ENCODE measurements at regions not wholly inside any gene's neighbourhood (a gene's known extent, or its start where the extent isn't known, plus 50 kb on each side); places are given as distances from the start of the nearest gene placed in this dataset.

DNA sequence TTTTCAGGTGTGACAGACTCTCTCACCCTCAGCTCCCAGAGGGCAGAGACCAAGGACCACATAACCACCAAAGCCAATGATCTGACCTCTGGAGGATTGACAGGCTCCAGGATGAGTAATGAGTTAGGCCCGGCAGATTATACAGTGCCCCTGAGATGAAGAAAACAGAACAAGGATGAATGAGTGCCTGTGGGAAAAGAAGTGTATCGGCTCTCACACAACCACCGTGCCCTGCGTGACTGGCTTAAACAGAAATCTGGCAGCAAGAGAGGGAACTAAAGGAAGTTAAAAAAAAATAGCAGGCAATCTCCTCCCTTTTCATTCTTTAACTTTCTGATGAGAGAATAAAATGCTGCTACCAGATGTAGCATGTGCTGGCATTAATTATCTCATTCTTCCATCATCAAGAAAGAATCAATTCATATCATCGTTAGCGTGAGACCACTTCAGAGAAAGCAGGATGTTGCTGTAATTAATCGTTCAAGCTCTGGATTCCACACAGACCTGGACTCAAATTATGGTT lies 227.5 kb upstream of the COL8A1 start:
- Histone ChIP-seq H3K36me3 (no peaks in the 10 kb centered on the region), H3K27me3 (ENCODE audit: low read depth) (no peaks in the 10 kb centered on the region), H3K4me3 (no peak overlapping the region), H3K27ac (replicated peaks) (no peak overlapping the region), H3K4me1 (no peaks in the 10 kb centered on the region), H3K9me3 (replicated peaks) (no peaks in the 10 kb centered on the region)
- TF ChIP-seq, protein P1, sequence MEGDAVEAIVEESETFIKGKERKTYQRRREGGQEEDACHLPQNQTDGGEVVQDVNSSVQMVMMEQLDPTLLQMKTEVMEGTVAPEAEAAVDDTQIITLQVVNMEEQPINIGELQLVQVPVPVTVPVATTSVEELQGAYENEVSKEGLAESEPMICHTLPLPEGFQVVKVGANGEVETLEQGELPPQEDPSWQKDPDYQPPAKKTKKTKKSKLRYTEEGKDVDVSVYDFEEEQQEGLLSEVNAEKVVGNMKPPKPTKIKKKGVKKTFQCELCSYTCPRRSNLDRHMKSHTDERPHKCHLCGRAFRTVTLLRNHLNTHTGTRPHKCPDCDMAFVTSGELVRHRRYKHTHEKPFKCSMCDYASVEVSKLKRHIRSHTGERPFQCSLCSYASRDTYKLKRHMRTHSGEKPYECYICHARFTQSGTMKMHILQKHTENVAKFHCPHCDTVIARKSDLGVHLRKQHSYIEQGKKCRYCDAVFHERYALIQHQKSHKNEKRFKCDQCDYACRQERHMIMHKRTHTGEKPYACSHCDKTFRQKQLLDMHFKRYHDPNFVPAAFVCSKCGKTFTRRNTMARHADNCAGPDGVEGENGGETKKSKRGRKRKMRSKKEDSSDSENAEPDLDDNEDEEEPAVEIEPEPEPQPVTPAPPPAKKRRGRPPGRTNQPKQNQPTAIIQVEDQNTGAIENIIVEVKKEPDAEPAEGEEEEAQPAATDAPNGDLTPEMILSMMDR (IDR thresholded peaks at IDR 0.05; ENCODE audit: borderline replicate concordance), result no peak
- DNase-seq, result no peak
- intact Hi-C loops (cut with micrococcal nuclease), result no loop called here

DNA sequence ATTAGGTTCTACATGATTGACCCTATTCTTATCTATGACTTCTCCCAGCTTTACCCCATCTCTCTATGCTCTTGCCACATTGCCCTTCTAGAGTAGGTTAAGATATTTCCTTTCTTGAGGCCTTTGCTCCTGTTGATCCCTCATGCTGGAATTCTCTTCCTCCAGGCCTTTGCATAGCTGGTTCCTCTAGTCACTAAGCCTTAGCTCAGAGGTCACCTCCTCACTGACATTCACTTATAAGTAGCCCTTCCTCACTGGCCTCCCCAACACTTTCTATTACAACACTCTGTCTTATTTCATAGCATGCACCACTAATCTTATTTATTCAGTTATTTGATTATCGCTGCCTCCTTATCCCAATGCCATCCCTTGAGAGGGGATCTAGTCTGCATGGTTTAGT lies 228.4 kb upstream of the COL8A1 start:
- no peak for DNase-seq

DNA sequence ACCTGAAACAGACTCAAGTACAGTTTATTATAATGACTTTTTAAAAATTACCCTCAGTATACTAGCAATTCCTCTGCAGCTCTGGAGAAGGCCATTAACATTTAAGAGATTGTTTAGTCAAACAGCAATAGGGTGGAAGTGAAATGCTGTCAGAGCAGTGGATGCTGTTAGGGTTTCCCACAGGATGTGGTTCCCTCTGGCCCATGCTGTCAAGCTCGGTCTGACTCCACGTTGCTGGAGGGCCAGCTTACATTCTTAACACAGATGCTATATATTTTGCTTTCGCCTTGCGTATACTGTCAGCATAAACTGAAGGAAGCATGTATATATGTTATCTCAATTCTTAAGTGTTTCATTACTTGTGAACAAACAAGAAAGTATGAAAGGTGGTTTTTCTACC lies 231.1 kb upstream of the COL8A1 start:
- intact Hi-C loops (cut with micrococcal nuclease), result no loop called here
- Histone ChIP-seq H3K4me3 (no peak overlapping the region), H3K27ac (replicated peaks) (no peak overlapping the region), H3K27me3 (ENCODE audit: low read depth) (no peaks in the 10 kb centered on the region), H3K36me3 (no peaks in the 10 kb centered on the region), H3K9me3 (replicated peaks) (no peaks in the 10 kb centered on the region), H3K4me1 (no peaks in the 10 kb centered on the region)
- no peak for DNase-seq
- TF ChIP-seq, protein P1 (IDR thresholded peaks at IDR 0.05; ENCODE audit: borderline replicate concordance), result no peak

More for the DNA sequence above, 228.4 kb upstream of the COL8A1 start:
- Histone ChIP-seq H3K4me1 (no peaks in the 10 kb centered on the region), H3K9me3 (replicated peaks) (no peaks in the 10 kb centered on the region), H3K27ac (replicated peaks) (no peak overlapping the region), H3K27me3 (ENCODE audit: low read depth) (no peaks in the 10 kb centered on the region), H3K4me3 (no peak overlapping the region), H3K36me3 (no peaks in the 10 kb centered on the region)
- TF ChIP-seq, protein P1 (IDR thresholded peaks at IDR 0.05; ENCODE audit: borderline replicate concordance), result no peak
- intact Hi-C loops (cut with micrococcal nuclease), result no loop called here

DNA sequence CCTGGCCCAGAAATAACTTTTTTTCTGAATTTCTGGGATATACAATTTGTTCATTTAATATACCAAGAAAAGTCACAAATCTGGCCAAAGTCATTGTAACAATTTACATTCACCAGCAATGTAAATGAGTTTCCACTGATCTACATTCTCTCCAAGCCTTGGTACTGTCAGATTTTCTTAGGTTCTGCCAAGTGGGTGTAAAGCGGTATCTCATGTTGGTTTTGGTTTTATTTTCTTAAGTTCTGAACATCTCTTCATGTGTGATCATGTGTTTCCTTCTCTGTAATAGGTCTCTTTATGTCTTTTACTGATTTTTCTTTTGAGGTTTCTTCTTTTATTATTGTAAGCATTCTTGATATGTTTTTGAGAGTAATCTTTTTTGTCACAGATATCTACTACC lies 235.6 kb upstream of the COL8A1 start:
- Histone ChIP-seq H3K4me3 (no peak overlapping the region), H3K36me3 (no peaks in the 10 kb centered on the region), H3K9me3 (replicated peaks) (peaks cover 21% of the 10 kb centered on the region), H3K4me1 (no peaks in the 10 kb centered on the region), H3K27ac (replicated peaks) (no peak overlapping the region), H3K27me3 (ENCODE audit: low read depth) (no peaks in the 10 kb centered on the region)
- no peak for DNase-seq
- intact Hi-C loops (cut with micrococcal nuclease), result no loop called here
- TF ChIP-seq, protein P1 (IDR thresholded peaks at IDR 0.05; ENCODE audit: borderline replicate concordance), result no peak

DNA sequence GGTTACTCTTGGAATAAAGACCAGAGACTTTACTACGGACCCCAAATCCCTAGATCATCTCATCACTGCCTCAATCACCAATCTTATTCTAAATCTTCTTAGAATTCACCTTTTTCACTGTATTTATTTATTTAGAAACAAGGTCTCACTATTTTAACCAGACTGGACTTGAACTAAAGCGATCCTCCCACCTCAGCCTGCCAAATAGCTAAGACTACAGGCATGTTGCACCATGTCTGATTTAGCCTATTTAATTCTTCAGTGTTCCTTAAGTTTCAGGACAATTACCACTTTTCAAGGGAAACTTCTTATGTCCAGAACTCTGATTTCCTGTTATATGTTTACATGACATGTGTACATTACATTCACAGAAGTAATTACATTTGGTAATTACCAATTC lies 238.0 kb upstream of the COL8A1 start:
- intact Hi-C loops (cut with micrococcal nuclease), result no loop called here
- H3K27ac ChIP-seq (replicated peaks), result no peak overlapping the region
- peaks cover 21% of the 10 kb centered on the region for H3K9me3 ChIP-seq (replicated peaks)
- TF ChIP-seq, protein P1 (IDR thresholded peaks at IDR 0.05; ENCODE audit: borderline replicate concordance), result no peak
- no peaks in the 10 kb centered on the region for H3K36me3 ChIP-seq
- H3K4me1 ChIP-seq, result no peaks in the 10 kb centered on the region
- H3K4me3 ChIP-seq, result no peak overlapping the region
- H3K27me3 ChIP-seq (ENCODE audit: low read depth), result no peaks in the 10 kb centered on the region
- no peak for DNase-seq

Measured in left ventricle myocardium inferior (tissue), 1 donor.